ENCODE measurements at regions not wholly inside any gene's neighbourhood (a gene's known extent, or its start where the extent isn't known, plus 50 kb on each side); places are given as distances from the start of the nearest gene placed in this dataset.

DNA sequence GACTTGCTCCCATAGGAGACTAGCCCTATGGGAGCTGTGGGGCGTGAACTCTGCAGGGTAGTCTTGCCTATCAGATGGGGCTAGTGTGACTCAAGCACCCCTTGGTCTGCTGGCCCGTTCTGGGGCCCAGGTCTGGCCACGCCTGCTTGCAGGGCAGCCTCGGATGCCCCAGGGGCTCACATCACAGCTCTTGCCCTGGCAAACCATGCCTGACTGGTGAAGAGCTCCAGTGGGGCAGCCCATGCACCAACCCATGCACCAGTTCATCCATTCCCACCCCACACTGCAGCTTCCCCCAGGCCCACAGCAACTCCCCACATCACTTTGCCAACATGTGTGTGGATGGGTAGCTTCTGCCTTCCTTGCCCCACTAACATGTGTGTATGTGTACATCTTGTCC, 93.9 kb upstream of the PRLR start:
- Mint-ChIP-seq H3K4me1 (ENCODE audit: low read depth) (no peaks in the 10 kb centered on the region), H3K27ac (no peak overlapping the region), H3K4me3 (no peak overlapping the region), H3K36me3 (ENCODE audit: low read depth) (no peaks in the 10 kb centered on the region), H3K9me3 (no peaks in the 10 kb centered on the region), H3K27me3 (ENCODE audit: insufficient read depth) (peaks cover 1% of the 10 kb centered on the region; the same call in 1 of the 2 replicates)
- DNase-seq: no peak
- TF ChIP-seq, protein P1, sequence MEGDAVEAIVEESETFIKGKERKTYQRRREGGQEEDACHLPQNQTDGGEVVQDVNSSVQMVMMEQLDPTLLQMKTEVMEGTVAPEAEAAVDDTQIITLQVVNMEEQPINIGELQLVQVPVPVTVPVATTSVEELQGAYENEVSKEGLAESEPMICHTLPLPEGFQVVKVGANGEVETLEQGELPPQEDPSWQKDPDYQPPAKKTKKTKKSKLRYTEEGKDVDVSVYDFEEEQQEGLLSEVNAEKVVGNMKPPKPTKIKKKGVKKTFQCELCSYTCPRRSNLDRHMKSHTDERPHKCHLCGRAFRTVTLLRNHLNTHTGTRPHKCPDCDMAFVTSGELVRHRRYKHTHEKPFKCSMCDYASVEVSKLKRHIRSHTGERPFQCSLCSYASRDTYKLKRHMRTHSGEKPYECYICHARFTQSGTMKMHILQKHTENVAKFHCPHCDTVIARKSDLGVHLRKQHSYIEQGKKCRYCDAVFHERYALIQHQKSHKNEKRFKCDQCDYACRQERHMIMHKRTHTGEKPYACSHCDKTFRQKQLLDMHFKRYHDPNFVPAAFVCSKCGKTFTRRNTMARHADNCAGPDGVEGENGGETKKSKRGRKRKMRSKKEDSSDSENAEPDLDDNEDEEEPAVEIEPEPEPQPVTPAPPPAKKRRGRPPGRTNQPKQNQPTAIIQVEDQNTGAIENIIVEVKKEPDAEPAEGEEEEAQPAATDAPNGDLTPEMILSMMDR (IDR thresholded peaks at IDR 0.05): no peak

DNA sequence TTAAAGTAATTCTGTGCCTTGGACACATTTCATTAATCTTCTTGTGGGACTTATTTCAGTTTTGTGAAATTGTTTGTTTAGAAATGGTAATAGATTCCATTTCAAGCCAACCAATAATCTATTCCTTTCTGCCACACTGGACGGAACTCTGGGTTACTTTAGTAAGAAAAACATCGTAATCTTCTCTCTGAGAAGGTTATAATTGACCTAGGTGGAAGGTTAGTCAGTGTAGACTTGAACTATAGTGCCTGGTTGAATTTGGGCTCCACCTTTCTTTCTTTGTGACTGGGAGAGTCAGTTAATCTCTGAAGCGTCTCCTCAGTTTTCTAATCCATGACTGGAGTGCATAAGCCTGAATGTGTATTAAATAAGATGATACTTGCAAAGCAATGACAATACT, 89.7 kb upstream of the PRLR start:
- H3K4me3 Mint-ChIP-seq: no peak overlapping the region
- DNase-seq: no peak
- peaks cover 5% of the 10 kb centered on the region; the same call in 1 of the 2 replicates for H3K27me3 Mint-ChIP-seq (ENCODE audit: insufficient read depth)
- H3K27ac Mint-ChIP-seq: no peak overlapping the region
- H3K9me3 Mint-ChIP-seq: no peaks in the 10 kb centered on the region
- H3K4me1 Mint-ChIP-seq (ENCODE audit: low read depth): no peaks in the 10 kb centered on the region
- no peaks in the 10 kb centered on the region for H3K36me3 Mint-ChIP-seq (ENCODE audit: low read depth)
- TF ChIP-seq, protein P1 (IDR thresholded peaks at IDR 0.05): no peak

- no peaks in the 10 kb centered on the region for H3K36me3 Mint-ChIP-seq (ENCODE audit: low read depth)
- no peak for DNase-seq
- no peaks in the 10 kb centered on the region for H3K9me3 Mint-ChIP-seq
- no peak overlapping the region for H3K27ac Mint-ChIP-seq
- TF ChIP-seq, protein P1 (IDR thresholded peaks at IDR 0.05): no peak
- H3K4me1 Mint-ChIP-seq (ENCODE audit: low read depth): no peaks in the 10 kb centered on the region
- no peak overlapping the region for H3K4me3 Mint-ChIP-seq
- H3K27me3 Mint-ChIP-seq (ENCODE audit: insufficient read depth): peaks cover 5% of the 10 kb centered on the region; the same call in 1 of the 2 replicates
Observed at GRCh38 chr5:35319333-35320002, 89.2 kb upstream of the PRLR start.

GRCh38 chr5:35317586-35317985, 87.3 kb upstream of the PRLR start:
- no peaks in the 10 kb centered on the region for H3K36me3 Mint-ChIP-seq (ENCODE audit: low read depth)
- H3K9me3 Mint-ChIP-seq: no peaks in the 10 kb centered on the region
- peaks cover 8% of the 10 kb centered on the region; the same call in 1 of the 2 replicates for H3K27me3 Mint-ChIP-seq (ENCODE audit: insufficient read depth)

DNA sequence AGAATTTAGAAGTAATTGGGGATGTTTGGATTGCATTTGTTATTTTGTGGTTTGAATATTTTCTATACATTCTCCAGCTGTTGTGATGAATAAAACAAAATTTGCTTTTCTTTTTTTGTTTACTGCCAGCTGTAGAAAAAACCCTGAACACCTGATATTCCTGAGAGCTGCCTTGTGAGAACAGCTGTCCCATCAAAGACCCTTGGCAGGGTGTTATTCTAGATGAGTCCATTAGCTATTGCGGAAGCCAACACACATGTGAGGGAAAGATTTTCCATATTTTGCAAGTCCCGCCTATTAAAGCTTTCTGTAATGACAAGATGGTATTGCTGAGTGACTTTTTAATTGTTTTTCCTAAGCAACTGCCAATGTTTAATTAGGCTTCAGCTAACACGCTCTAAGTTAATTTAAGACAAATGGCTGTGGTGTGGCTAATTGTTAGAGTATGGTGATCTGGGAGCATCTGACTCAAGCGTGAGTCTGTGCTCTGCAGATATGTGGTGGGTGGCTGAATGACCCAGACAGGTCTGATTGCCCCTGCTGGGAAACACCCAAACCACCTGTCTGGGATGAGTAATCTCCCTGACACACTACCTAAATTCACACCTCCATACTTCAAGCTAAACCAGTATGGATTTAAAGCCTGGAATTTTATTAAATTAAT, 86.5 kb upstream of the PRLR start:
- H3K36me3 Mint-ChIP-seq (ENCODE audit: low read depth): no peaks in the 10 kb centered on the region
- H3K4me3 Mint-ChIP-seq: no peak overlapping the region
- peaks cover 6% of the 10 kb centered on the region for H3K4me1 Mint-ChIP-seq (ENCODE audit: low read depth)
- H3K27ac Mint-ChIP-seq: no peak overlapping the region
- TF ChIP-seq, protein P1 (IDR thresholded peaks at IDR 0.05): no peak
- peaks cover 8% of the 10 kb centered on the region; the same call in 1 of the 2 replicates for H3K27me3 Mint-ChIP-seq (ENCODE audit: insufficient read depth)
- no peaks in the 10 kb centered on the region for H3K9me3 Mint-ChIP-seq
- DNase-seq: no peak

More at GRCh38 chr5:35317586-35317985, 87.3 kb upstream of the PRLR start:
- no peak overlapping the region for H3K27ac Mint-ChIP-seq
- DNase-seq: no peak
- TF ChIP-seq, protein P1 (IDR thresholded peaks at IDR 0.05): no peak
- no peak overlapping the region for H3K4me3 Mint-ChIP-seq
- peaks cover 6% of the 10 kb centered on the region for H3K4me1 Mint-ChIP-seq (ENCODE audit: low read depth)

Measured in HFFc6 (cell line).